GM12864 (cell line): ENCODE measurements at regions not wholly inside any gene's neighbourhood (a gene's known extent, or its start where the extent isn't known, plus 50 kb on each side); places are given as distances from the start of the nearest gene placed in this dataset.

Source experiments
- DNase-seq: peaks from one replicate; pipeline ENCODE4 v3.0.0-alpha.2; 2011; ENCODE audit warnings: low read depth
- H3K4me3 ChIP-seq: 2 replicates; pipeline ENCODE4 v1.5.1; 2011; ENCODE audit warnings: mild to moderate bottlenecking, low read depth, low read length, control low read depth
- CTCF ChIP-seq: IDR thresholded peaks from 2 replicates; pipeline ENCODE4 v1.5.1; 2011; ENCODE audit warnings: low read depth, mild to moderate bottlenecking, moderate library complexity, low read length, control low read depth, inconsistent platforms; ENCODE audit errors: missing control alignments

GRCh38 chr1:188225975-188226374 is 1397.2 kb downstream of the PLA2G4A start:
- no peak overlapping the region for H3K4me3 ChIP-seq
- no peak for TF ChIP-seq CTCF
- DNase-seq: no peak

- no peak overlapping the region for H3K4me3 ChIP-seq
- DNase-seq: no peak
- no peak for TF ChIP-seq CTCF
Measured at GRCh38 chr1:188228623-188229022, 1399.9 kb downstream of the PLA2G4A start.

GRCh38 chr1:188237573-188238348 is 1409.0 kb downstream of the PLA2G4A start:
- no peak overlapping the region for H3K4me3 ChIP-seq
- TF ChIP-seq CTCF: no peak
- DNase-seq: no peak

GRCh38 chr1:188240772-188241406 is 1412.1 kb downstream of the PLA2G4A start:
- no peak for DNase-seq
- no peak overlapping the region for H3K4me3 ChIP-seq
- no peak for TF ChIP-seq CTCF

- no peak overlapping the region for H3K4me3 ChIP-seq
- TF ChIP-seq CTCF: no peak
- DNase-seq: no peak
Measured at GRCh38 chr1:188241629-188242028, 1412.9 kb downstream of the PLA2G4A start.

- TF ChIP-seq CTCF: no peak
- DNase-seq: no peak
Measured at GRCh38 chr1:188243456-188243855, 1414.7 kb downstream of the PLA2G4A start.

GRCh38 chr1:188244681-188245080 is 1415.9 kb downstream of the PLA2G4A start:
- no peak overlapping the region for H3K4me3 ChIP-seq
- TF ChIP-seq CTCF: no peak
- DNase-seq: no peak

More at GRCh38 chr1:188243456-188243855, 1414.7 kb downstream of the PLA2G4A start:
- H3K4me3 ChIP-seq: no peak overlapping the region
